BE2C (cell line): ENCODE measurements at regions not wholly inside any gene's neighbourhood (a gene's known extent, or its start where the extent isn't known, plus 50 kb on each side); places are given as distances from the start of the nearest gene placed in this dataset.

Source experiments
- DNase-seq: peaks from one replicate; pipeline ENCODE4 v3.0.0-alpha.2; 2020
- H3K27me3 ChIP-seq: fragments of 250-450 bp; sonication (Bioruptor Pico); 2 replicates; pipeline ENCODE4 v1.5.1; 2020; ENCODE audit warnings: mild to moderate bottlenecking
- H3K36me3 ChIP-seq: fragments of 250-450 bp; sonication (Bioruptor Pico); 2 replicates; pipeline ENCODE4 v1.5.1; 2020; ENCODE audit warnings: mild to moderate bottlenecking
- H3K4me1 ChIP-seq: fragments of 250-450 bp; sonication (Bioruptor Pico); 2 replicates; pipeline ENCODE4 v1.5.1; 2020
- H3K4me3 ChIP-seq: 2 replicates; pipeline ENCODE4 v1.5.1; 2011; ENCODE audit warnings: low read depth, low read length
- H3K9me3 ChIP-seq: fragments of 250-450 bp; sonication (Bioruptor Pico); 2 replicates; pipeline ENCODE4 v1.5.1; 2020
- TF ChIP-seq, protein P1 (sequence below): IDR thresholded peaks from 2 replicates; pipeline ENCODE4 v1.5.1; 2012; ENCODE audit warnings: mild to moderate bottlenecking, low read depth, low read length

DNA sequence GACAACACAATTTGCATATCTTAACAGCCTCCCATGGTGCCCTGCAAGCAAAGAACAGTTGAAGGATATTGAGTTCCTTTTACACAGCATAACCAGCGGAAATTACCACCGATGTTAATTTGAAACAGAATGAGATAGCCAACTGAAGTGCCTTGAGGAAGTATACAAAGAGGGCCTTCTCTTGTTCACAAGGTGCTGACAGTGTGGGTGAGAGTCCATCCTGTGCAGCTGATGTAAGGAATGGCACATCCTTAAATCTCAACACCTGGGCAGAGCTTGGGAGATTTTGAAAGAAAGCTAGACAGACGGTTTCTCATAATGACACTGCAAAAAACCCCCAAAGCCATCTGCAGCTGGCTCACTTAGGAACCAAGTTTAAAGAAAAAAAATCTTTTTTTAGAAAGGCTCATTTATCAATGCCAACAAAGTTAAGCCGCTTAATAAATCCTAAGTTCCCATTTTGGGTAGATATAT, 818.6 kb downstream of the KCNJ2 start:
- H3K27me3 ChIP-seq = no peaks in the 10 kb centered on the region
- TF ChIP-seq, protein P1, sequence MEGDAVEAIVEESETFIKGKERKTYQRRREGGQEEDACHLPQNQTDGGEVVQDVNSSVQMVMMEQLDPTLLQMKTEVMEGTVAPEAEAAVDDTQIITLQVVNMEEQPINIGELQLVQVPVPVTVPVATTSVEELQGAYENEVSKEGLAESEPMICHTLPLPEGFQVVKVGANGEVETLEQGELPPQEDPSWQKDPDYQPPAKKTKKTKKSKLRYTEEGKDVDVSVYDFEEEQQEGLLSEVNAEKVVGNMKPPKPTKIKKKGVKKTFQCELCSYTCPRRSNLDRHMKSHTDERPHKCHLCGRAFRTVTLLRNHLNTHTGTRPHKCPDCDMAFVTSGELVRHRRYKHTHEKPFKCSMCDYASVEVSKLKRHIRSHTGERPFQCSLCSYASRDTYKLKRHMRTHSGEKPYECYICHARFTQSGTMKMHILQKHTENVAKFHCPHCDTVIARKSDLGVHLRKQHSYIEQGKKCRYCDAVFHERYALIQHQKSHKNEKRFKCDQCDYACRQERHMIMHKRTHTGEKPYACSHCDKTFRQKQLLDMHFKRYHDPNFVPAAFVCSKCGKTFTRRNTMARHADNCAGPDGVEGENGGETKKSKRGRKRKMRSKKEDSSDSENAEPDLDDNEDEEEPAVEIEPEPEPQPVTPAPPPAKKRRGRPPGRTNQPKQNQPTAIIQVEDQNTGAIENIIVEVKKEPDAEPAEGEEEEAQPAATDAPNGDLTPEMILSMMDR = no peak
- H3K9me3 ChIP-seq = peaks cover 5% of the 10 kb centered on the region; the same call in 1 of the 2 replicates
- H3K4me3 ChIP-seq = no peak overlapping the region
- no peak for DNase-seq
- H3K4me1 ChIP-seq = no peaks in the 10 kb centered on the region
- no peaks in the 10 kb centered on the region for H3K36me3 ChIP-seq

DNA sequence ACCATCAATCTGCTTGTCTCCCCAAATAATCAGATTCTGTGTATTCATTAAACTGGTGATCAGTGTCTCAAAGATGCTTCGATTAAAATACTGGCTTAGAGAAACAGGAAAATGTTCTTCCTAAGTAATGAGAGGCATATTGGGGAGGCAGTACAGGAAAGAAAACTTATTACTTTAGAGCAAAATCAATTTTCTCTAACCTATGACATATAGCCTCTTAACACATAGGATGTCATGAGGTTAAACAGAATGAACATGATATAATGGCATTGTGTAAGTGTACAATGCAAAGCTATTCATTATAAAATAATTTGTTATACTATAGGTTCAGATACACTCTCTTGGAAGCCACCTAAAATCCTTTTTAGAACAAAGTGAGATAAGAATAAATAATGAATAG, 819.3 kb downstream of the KCNJ2 start:
- Histone ChIP-seq H3K4me3 (no peak overlapping the region), H3K27me3 (no peaks in the 10 kb centered on the region), H3K4me1 (no peaks in the 10 kb centered on the region), H3K36me3 (no peaks in the 10 kb centered on the region), H3K9me3 (peaks cover 5% of the 10 kb centered on the region; the same call in 1 of the 2 replicates)
- TF ChIP-seq, protein P1 = no peak
- no peak for DNase-seq

DNA sequence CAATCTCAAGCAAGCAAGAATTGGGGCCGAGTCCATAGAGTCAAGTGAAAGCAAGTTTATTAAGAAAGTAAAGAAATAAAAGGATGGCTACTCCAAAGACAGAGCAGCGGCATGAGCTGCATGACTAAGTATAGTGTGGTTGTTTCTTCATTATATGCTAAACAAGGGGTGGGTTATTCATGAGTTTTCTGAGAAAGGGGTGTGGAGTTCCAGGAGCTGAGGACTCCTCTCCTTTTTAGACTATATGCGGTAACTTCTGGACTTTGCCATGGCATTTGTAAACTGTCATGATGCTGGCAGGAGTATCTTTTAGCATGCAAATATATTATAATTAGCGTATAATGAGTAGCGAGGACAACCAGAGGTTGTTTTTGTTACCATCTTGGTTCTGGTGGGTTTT, 819.9 kb downstream of the KCNJ2 start:
- no peaks in the 10 kb centered on the region; the same call in 1 of the 2 replicates for H3K4me1 ChIP-seq
- H3K27me3 ChIP-seq = no peaks in the 10 kb centered on the region
- no peaks in the 10 kb centered on the region for H3K36me3 ChIP-seq
- DNase-seq = no peak
- peaks cover 5% of the 10 kb centered on the region; the same call in 1 of the 2 replicates for H3K9me3 ChIP-seq
- H3K4me3 ChIP-seq = no peak overlapping the region
- TF ChIP-seq, protein P1 = no peak

DNA sequence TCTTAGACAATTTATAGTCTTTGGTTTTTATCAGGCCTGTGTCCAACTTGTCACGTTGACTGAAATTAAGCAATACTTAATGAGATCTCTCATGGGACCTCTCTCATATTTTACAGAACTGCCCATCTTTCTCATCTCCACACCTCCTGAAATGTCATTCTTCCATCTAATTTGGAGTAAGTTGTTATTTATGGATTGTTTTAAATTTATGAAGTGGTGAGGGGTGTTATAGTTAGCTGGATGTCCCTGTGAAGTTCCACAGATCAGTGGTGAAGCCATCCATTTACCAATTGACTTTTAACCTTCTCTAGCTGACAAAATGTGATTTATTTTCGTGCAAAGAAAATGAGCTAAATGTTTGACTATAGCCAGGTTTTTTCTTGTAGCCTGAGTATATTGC, 824.9 kb downstream of the KCNJ2 start:
- Histone ChIP-seq H3K9me3 (no peaks in the 10 kb centered on the region), H3K4me3 (no peak overlapping the region), H3K27me3 (no peaks in the 10 kb centered on the region), H3K36me3 (no peaks in the 10 kb centered on the region), H3K4me1 (no peaks in the 10 kb centered on the region; the same call in 1 of the 2 replicates)
- TF ChIP-seq, protein P1 = no peak
- no peak for DNase-seq

DNA sequence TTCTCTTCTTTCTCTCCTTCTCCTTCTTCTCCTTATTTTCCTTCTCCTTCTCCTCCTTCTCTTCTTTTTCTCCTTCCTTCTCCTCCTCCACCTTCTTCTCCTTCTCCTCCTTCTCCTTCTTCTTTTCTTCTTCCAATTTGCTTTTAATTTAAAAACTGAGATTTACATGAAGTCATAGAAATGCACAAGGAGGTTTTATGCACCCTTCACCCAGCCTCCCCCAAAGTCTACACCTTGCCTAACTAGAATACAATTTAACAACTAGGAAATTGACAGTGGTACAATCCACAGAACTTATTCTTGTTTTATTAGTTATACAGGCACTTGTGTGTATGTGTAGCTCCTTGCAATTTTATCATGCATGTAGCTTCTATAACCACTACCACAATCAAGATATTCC, 826.7 kb downstream of the KCNJ2 start:
- no peaks in the 10 kb centered on the region for H3K36me3 ChIP-seq
- no peaks in the 10 kb centered on the region; the same call in 1 of the 2 replicates for H3K27me3 ChIP-seq
- no peak overlapping the region for H3K4me3 ChIP-seq
- TF ChIP-seq, protein P1 = no peak
- no peak for DNase-seq
- H3K9me3 ChIP-seq = no peaks in the 10 kb centered on the region
- no peaks in the 10 kb centered on the region; the same call in 1 of the 2 replicates for H3K4me1 ChIP-seq

DNA sequence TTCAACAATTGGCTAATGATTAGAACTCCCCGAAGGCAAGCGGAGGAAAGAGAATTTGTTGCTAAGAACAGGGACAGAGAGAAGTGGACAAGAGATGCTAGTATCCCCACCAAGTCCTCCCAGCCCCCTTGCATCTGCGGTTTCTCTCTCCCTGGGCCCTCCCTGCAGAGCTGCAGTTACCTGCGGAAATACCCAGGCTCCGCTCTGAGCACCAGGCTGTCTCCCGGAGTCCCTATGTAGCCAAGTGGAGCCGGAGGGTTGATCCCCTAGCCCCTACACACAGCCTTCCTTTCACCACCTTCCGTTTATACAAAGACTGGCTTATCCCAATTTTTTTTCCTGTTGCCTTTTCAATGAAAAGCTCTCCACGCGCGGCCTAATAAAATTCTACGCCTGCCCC, 834.4 kb downstream of the KCNJ2 start:
- no peaks in the 10 kb centered on the region; the same call in 1 of the 2 replicates for H3K27me3 ChIP-seq
- no peaks in the 10 kb centered on the region for H3K36me3 ChIP-seq
- H3K9me3 ChIP-seq = no peaks in the 10 kb centered on the region
- no peak overlapping the region for H3K4me3 ChIP-seq
- TF ChIP-seq, protein P1 = no peak
- DNase-seq = no peak
- H3K4me1 ChIP-seq = no peaks in the 10 kb centered on the region
